ENCODE measurements at regions not wholly inside any gene's neighbourhood (a gene's known extent, or its start where the extent isn't known, plus 50 kb on each side); places are given as distances from the start of the nearest gene placed in this dataset.
"Not testable (repeated sequence)": the region's sequence is repeated elsewhere in the genome, so short reads cannot be mapped to it uniquely, and the experiment has no call there.

DNA sequence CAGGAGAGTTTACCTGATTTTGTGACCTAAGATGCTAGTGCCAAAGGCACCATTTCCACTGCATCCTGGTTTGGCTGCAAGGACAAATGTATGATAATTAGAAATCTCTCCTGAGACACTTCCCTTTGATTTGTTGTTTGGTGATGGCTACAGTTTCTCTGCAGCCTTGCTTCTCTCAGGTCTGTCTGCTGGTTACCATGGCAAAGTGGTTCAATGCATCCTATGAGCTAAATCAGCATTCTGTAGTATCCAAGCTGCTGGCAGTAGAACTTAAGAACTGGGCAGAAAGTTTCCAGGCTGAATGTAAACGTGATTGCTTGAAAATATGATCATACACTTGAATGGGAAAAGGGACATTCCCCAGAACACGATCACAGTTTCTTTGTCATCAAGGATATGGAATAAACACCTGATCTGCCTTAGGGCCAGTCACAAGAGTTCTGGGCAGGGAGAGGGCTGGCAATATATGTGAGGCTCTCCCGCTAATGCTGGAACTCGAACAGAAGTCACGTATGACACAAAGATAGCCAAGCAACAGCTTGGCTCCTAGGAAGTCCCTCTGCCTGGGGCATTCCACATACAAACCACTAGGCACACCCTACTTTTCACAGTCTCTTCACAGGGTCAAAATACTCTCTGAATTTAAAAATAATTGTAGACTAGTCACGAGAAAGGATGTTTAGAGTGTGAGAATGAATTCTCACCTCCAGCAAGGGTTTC is 138.1 kb upstream of the GRAMD2B start (continued):
- TF ChIP-seq, protein P1, sequence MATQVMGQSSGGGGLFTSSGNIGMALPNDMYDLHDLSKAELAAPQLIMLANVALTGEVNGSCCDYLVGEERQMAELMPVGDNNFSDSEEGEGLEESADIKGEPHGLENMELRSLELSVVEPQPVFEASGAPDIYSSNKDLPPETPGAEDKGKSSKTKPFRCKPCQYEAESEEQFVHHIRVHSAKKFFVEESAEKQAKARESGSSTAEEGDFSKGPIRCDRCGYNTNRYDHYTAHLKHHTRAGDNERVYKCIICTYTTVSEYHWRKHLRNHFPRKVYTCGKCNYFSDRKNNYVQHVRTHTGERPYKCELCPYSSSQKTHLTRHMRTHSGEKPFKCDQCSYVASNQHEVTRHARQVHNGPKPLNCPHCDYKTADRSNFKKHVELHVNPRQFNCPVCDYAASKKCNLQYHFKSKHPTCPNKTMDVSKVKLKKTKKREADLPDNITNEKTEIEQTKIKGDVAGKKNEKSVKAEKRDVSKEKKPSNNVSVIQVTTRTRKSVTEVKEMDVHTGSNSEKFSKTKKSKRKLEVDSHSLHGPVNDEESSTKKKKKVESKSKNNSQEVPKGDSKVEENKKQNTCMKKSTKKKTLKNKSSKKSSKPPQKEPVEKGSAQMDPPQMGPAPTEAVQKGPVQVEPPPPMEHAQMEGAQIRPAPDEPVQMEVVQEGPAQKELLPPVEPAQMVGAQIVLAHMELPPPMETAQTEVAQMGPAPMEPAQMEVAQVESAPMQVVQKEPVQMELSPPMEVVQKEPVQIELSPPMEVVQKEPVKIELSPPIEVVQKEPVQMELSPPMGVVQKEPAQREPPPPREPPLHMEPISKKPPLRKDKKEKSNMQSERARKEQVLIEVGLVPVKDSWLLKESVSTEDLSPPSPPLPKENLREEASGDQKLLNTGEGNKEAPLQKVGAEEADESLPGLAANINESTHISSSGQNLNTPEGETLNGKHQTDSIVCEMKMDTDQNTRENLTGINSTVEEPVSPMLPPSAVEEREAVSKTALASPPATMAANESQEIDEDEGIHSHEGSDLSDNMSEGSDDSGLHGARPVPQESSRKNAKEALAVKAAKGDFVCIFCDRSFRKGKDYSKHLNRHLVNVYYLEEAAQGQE (IDR thresholded peaks at IDR 0.05): no peak
- TF ChIP-seq NR2F2 (IDR thresholded peaks at IDR 0.05) (no peak), HNF4G (IDR thresholded peaks at IDR 0.05) (no peak)

DNA sequence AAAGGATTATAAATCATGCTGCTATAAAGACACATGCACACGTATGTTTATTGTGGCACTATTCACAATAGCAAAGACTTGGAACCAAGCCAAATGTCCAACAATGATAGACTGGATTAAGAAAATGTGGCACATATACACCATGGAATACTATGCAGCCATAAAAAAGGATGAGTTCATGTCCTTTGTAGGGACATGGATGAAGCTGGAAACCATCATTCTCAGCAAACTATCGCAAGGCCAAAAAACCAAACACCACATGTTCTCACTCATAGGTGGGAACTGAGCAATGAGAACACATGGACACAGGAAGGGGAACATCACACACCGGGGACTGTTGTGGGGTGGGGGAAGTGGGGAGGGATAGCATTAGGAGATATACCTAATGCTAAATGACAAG is 127.1 kb upstream of the GRAMD2B start:
- WGBS: 86% methylated on average over 2 of the region's 3 CpGs
- H3K4me3 ChIP-seq (ENCODE audit: low read depth in 1 of 3, low read length in 3 of 3); H3K9me3 ChIP-seq (ENCODE audit: control insufficient read depth in 4 of 4, low read length in 3 of 4); H3K36me3 ChIP-seq (ENCODE audit: control insufficient read depth in 4 of 4, insufficient read depth in 3 of 4, low read depth in 1 of 4, low read length in 3 of 4); H3K27me3 ChIP-seq (ENCODE audit: control insufficient read depth in 4 of 4, insufficient read depth in 4 of 4, low read length in 3 of 4); H3K4me1 ChIP-seq (ENCODE audit: control insufficient read depth in 4 of 4, insufficient read depth in 4 of 4, low read length in 3 of 4); H3K9ac ChIP-seq (ENCODE audit: low read depth in 1 of 2, low read length in 2 of 2); H3K27ac ChIP-seq (ENCODE audit: low read depth in 1 of 2, low read length in 2 of 2); DNase-seq (ENCODE audit: low spot score): not testable (repeated sequence)

DNA sequence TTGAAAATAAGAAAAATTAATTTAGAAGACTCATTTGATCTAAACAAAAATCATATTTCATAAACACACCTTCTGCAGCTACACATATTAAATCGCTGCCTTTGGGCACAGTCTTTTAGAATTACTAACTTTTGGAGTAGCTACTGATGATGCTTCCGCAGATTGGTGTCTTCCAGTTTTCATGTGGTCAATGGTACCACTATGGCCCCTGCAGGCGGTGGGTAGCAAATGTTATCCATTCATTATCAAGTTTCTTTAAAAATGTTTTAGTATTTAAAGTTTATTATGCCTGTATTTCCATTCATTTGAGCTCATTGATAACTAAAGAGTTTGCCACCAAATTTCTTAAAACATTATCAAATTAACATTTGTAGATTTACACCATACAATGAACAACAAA is 122.9 kb upstream of the GRAMD2B start:
- no peak overlapping the region for H3K4me3 ChIP-seq (ENCODE audit: low read depth in 1 of 3, low read length in 3 of 3)
- no peak overlapping the region for H3K9ac ChIP-seq (ENCODE audit: low read depth in 1 of 2, low read length in 2 of 2)
- no peak for DNase-seq (ENCODE audit: low spot score)
- H3K4me1 ChIP-seq (ENCODE audit: control insufficient read depth in 4 of 4, insufficient read depth in 4 of 4, low read length in 3 of 4): no peaks in the 10 kb centered on the region
- H3K9me3 ChIP-seq (ENCODE audit: control insufficient read depth in 4 of 4, low read length in 3 of 4): peaks cover 0 to 2% (median under 1%) of the 10 kb centered on the region in 4 donors
- TF ChIP-seq NR2F2 (IDR thresholded peaks at IDR 0.05): no peak
- TF ChIP-seq, protein P2, sequence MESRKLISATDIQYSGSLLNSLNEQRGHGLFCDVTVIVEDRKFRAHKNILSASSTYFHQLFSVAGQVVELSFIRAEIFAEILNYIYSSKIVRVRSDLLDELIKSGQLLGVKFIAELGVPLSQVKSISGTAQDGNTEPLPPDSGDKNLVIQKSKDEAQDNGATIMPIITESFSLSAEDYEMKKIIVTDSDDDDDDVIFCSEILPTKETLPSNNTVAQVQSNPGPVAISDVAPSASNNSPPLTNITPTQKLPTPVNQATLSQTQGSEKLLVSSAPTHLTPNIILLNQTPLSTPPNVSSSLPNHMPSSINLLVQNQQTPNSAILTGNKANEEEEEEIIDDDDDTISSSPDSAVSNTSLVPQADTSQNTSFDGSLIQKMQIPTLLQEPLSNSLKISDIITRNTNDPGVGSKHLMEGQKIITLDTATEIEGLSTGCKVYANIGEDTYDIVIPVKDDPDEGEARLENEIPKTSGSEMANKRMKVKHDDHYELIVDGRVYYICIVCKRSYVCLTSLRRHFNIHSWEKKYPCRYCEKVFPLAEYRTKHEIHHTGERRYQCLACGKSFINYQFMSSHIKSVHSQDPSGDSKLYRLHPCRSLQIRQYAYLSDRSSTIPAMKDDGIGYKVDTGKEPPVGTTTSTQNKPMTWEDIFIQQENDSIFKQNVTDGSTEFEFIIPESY (IDR thresholded peaks at IDR 0.05): no peak
- TF ChIP-seq JUND (IDR thresholded peaks at IDR 0.05): no peak
- TF ChIP-seq, protein P3, sequence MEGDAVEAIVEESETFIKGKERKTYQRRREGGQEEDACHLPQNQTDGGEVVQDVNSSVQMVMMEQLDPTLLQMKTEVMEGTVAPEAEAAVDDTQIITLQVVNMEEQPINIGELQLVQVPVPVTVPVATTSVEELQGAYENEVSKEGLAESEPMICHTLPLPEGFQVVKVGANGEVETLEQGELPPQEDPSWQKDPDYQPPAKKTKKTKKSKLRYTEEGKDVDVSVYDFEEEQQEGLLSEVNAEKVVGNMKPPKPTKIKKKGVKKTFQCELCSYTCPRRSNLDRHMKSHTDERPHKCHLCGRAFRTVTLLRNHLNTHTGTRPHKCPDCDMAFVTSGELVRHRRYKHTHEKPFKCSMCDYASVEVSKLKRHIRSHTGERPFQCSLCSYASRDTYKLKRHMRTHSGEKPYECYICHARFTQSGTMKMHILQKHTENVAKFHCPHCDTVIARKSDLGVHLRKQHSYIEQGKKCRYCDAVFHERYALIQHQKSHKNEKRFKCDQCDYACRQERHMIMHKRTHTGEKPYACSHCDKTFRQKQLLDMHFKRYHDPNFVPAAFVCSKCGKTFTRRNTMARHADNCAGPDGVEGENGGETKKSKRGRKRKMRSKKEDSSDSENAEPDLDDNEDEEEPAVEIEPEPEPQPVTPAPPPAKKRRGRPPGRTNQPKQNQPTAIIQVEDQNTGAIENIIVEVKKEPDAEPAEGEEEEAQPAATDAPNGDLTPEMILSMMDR (IDR thresholded peaks at IDR 0.05; ENCODE audit: low read depth, low read length, missing input control): no peak
- TF ChIP-seq FOXA2 (IDR thresholded peaks at IDR 0.05): no peak
- TF ChIP-seq, protein P4, sequence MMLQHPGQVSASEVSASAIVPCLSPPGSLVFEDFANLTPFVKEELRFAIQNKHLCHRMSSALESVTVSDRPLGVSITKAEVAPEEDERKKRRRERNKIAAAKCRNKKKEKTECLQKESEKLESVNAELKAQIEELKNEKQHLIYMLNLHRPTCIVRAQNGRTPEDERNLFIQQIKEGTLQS (IDR thresholded peaks at IDR 0.05): no peak
- TF ChIP-seq, protein P1 (IDR thresholded peaks at IDR 0.05): no peak
- TF ChIP-seq YY1 (IDR thresholded peaks at IDR 0.05): no peak
- TF ChIP-seq GABPA (IDR thresholded peaks at IDR 0.05 in 1 of 2, conservative IDR thresholded peaks at IDR 0.05 in 1 of 2): no peak
- no peak for TF ChIP-seq RAD21 (IDR thresholded peaks at IDR 0.05)
- TF ChIP-seq TAF1 (conservative IDR thresholded peaks at IDR 0.05): no peak
- TF ChIP-seq HNF4G (IDR thresholded peaks at IDR 0.05): no peak
- TF ChIP-seq, protein P5, sequence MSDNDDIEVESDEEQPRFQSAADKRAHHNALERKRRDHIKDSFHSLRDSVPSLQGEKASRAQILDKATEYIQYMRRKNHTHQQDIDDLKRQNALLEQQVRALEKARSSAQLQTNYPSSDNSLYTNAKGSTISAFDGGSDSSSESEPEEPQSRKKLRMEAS (IDR thresholded peaks at IDR 0.05): no peak
- no peak for TF ChIP-seq SP1 (IDR thresholded peaks at IDR 0.05)
- no peak for TF ChIP-seq HNF4A (conservative IDR thresholded peaks at IDR 0.05)
- no peak for TF ChIP-seq EGR1 (IDR thresholded peaks at IDR 0.05; ENCODE audit: low read depth in 2 of 2)
- no peak for TF ChIP-seq RXRA (IDR thresholded peaks at IDR 0.05)
- no peak for TF ChIP-seq FOXA1 (IDR thresholded peaks at IDR 0.05)
- no peaks in the 10 kb centered on the region for H3K36me3 ChIP-seq (ENCODE audit: control insufficient read depth in 4 of 4, insufficient read depth in 3 of 4, low read depth in 1 of 4, low read length in 3 of 4)
- H3K27ac ChIP-seq (ENCODE audit: low read depth in 1 of 2, low read length in 2 of 2): no peak overlapping the region
- no peaks in the 10 kb centered on the region for H3K27me3 ChIP-seq (ENCODE audit: control insufficient read depth in 4 of 4, insufficient read depth in 4 of 4, low read length in 3 of 4)
- WGBS: 93% methylated on average over 3 of the region's 3 CpGs

All from liver (tissue), 8 donors.